Coronary artery (tissue), 2 donors: ENCODE measurements at regions not wholly inside any gene's neighbourhood (a gene's known extent, or its start where the extent isn't known, plus 50 kb on each side); places are given as distances from the start of the nearest gene placed in this dataset.

Experiments used
- DNase-seq: peaks from one replicate; pipeline ENCODE4 v3.0.0-alpha.2; 2017; ENCODE audit warnings: low spot score
- H3K27ac ChIP-seq, 2 donors: fragments of 200-600 bp; sonication (generic); one replicate each; pipeline ENCODE4 v1.5.1; 2016 to 2019
- H3K4me3 ChIP-seq: fragments of 200-600 bp; sonication (generic); 2 replicates; pipeline ENCODE4 v1.5.1; 2016; ENCODE audit warnings: mild to moderate bottlenecking, moderate library complexity
- CTCF ChIP-seq: fragments of 200-600 bp; sonication (generic); IDR thresholded peaks from one replicate; pipeline ENCODE4 v1.5.1; 2019; ENCODE audit warnings: antibody characterized with exemption

DNA sequence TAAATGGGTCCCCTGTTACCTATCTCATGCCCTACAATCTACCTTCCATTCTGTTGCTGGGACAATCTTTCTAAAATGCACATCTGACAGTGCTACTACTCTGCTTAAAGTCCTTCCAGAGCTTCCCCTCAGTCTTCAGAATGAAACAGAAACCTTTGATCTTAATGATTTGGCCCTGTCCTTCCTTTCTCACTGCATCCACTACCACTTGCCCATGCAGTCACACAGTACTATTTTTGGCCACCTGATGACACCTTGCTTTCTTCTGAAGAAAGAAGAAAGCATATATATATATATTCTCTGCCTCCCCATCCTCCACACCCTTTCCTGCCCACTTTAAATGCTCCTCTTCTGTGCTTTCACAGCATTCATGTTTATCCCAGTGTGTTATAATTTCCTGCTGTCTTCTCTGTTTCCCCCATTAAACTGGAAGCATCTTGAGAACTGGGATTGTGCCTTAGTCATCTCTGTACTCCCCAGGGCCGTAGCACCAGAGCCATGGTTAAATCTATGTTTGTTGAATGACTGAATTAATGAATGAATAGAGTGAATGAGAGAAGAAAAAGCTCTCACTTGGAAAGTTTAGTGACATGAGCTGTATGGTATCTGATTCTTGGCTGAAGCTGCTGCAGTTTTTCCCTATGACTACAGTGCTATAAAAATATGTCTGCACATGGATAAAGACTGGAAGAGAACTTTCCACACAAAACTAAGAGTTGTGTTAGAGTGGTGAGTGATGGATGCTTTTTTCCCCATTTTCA, 56.2 kb downstream of the RTL9 start:
- H3K4me3 ChIP-seq = no peak overlapping the region
- DNase-seq = peak; percentile 2
- H3K27ac ChIP-seq = peak overlapping the region in 1 of 2 donors; percentile 45
- no peak for TF ChIP-seq CTCF

- DNase-seq = peak; percentile 12
- Histone ChIP-seq H3K4me3 (no peak overlapping the region), H3K27ac (peak overlapping the region in 1 of 2 donors; percentile 45)
- no peak for TF ChIP-seq CTCF
These were observed 57.0 kb downstream of the RTL9 start for GRCh38 chrX:110415440-110416170.

DNA sequence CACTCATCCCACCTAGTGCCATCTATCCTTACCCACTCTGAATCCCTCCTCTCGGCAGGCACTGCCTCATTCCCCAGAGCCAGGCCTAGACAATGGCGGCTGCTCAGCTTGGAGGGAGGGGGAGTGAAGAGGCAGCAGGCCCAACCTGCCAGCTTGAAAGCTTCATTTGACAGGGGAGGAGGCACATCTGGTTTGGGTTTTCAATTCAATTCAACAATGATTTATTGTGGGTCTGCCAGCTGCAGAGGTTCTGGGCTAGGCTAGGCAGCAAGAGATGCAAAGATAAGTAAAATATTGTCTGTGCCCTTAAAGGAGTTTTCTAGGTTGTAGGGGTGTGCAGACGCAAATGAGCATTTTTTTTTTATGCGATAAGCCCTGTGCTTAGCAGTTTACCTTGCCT, 58.5 kb downstream of the RTL9 start:
- Histone ChIP-seq H3K4me3 (no peak overlapping the region), H3K27ac (no peak overlapping the region)
- DNase-seq = no peak
- no peak for TF ChIP-seq CTCF

- no peak overlapping the region for H3K27ac ChIP-seq
- H3K4me3 ChIP-seq = no peak overlapping the region
- TF ChIP-seq CTCF = no peak
- DNase-seq = no peak
These were observed 59.9 kb downstream of the RTL9 start for GRCh38 chrX:110418316-110419235.

DNA sequence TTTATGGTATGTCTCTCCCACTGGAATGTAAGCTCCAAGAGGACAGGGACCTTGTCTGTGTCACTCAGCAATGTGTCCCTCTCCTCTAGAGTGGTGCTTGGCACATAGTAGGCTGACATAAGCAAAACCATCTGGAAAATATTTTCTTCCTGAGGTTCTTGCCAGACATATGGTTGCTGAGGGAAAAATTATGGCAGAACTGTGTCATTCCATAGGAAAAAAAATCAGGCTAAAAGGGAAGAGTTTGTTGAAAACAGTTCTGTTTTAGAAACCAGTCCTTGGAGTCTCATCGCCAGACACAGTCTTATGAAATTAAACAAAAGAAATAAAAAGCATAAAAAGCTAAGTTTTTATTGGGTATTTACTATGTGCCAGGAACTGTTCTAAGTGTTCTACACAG, 60.9 kb downstream of the RTL9 start:
- Histone ChIP-seq H3K27ac (no peak overlapping the region), H3K4me3 (no peak overlapping the region)
- TF ChIP-seq CTCF = no peak
- DNase-seq = no peak

DNA sequence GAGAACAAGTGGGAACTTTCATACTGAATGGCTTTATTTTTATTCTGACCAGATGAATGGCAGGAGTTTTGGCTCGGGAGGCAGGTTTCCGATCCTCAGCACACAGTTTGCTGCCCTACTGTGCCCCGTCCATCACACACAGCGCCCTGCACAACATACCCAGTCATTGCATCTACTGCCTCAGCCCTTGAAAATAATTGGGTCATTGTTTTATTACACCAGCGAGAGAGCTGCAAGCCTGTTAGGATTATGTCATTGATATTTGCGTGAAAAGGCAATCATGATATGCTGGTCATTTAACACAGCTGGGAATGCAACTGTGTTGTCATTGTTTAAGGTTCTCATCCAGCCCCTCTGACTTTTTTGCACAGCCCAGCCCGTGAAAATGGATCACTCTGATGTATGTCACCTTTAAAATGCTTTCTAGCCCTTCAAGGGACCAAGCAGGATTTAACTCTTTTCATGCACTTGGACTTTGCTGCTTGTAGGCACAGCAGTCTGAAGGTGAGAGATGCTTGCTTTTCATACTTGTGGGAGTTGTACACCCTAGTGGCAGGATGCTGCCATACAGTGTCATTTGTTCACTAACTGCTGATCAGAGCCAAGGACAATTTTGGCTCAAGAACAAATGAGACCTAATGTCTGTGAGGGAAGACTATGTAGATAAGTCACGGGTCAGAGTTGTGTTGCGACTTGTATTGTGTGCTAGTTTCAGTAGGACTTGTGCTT, 62.3 kb downstream of the RTL9 start:
- Histone ChIP-seq H3K4me3 (peak overlapping the region; percentile 22), H3K27ac (no peak overlapping the region)
- DNase-seq = no peak
- TF ChIP-seq CTCF = no peak
